HEK293T (cell line): ENCODE measurements at regions not wholly inside any gene's neighbourhood (a gene's known extent, or its start where the extent isn't known, plus 50 kb on each side); places are given as distances from the start of the nearest gene placed in this dataset.

Experiments
- CTCF ChIA-PET: fragments of 350-600 bp; formaldehyde crosslinking; extraction: SDS; loops from one replicate; lab custom pipeline; 2021; ENCODE audit warnings: antibody characterized with exemption, inconsistent platforms; lab: Yijun Ruan, JAX
- POLR2A ChIA-PET: fragments of 350-600 bp; formaldehyde crosslinking; extraction: SDS; loops from one replicate; lab custom pipeline; 2020; ENCODE audit warnings: antibody characterized with exemption, inconsistent platforms; lab: Yijun Ruan, JAX
- DNase-seq: peaks from one replicate; pipeline ENCODE4 v3.0.0; 2012; ENCODE audit warnings: mixed read lengths; ENCODE audit errors: extremely low spot score
- ARNT ChIP-seq: fragments of 450-650 bp; IDR thresholded peaks from 2 replicates; pipeline ENCODE4 v1.6.1; 2017; ENCODE audit warnings: mild to moderate bottlenecking
- BHLHE40 ChIP-seq: fragments of 450-650 bp; IDR thresholded peaks from 2 replicates; pipeline ENCODE4 v1.6.1; 2016; ENCODE audit warnings: mild to moderate bottlenecking, moderate library complexity, borderline replicate concordance
- CTBP1 ChIP-seq: fragments of 450-650 bp; IDR thresholded peaks from 2 replicates; pipeline ENCODE4 v1.6.1; 2016; ENCODE audit warnings: borderline replicate concordance
- ELF4 ChIP-seq: fragments of 450-650 bp; IDR thresholded peaks from 2 replicates; pipeline ENCODE4 v1.6.1; 2017; ENCODE audit warnings: antibody characterized with exemption
- FOXA1 ChIP-seq: fragments of 450-650 bp; IDR thresholded peaks from 2 replicates; pipeline ENCODE4 v1.6.1; 2016; ENCODE audit warnings: mild to moderate bottlenecking
- FOXK2 ChIP-seq: fragments of 450-650 bp; IDR thresholded peaks from 2 replicates; pipeline ENCODE4 v1.6.1; 2016; ENCODE audit warnings: mild to moderate bottlenecking
- FOXM1 ChIP-seq: fragments of 450-650 bp; IDR thresholded peaks from 2 replicates; pipeline ENCODE4 v1.6.1; 2017; ENCODE audit warnings: mild to moderate bottlenecking, borderline replicate concordance
- HDGF ChIP-seq: fragments of 450-650 bp; IDR thresholded peaks from 2 replicates; pipeline ENCODE4 v1.6.1; 2017; ENCODE audit warnings: antibody characterized with exemption, borderline replicate concordance
- L3MBTL2 ChIP-seq: fragments of 450-650 bp; conservative IDR thresholded peaks from 2 replicates; pipeline ENCODE4 v1.6.1; 2016; ENCODE audit warnings: mild to moderate bottlenecking
- LEF1 ChIP-seq: fragments of 450-650 bp; IDR thresholded peaks from 2 replicates; pipeline ENCODE4 v1.6.1; 2017; ENCODE audit warnings: mild to moderate bottlenecking, borderline replicate concordance
- NFRKB ChIP-seq: fragments of 450-650 bp; IDR thresholded peaks from 2 replicates; pipeline ENCODE4 v1.6.1; 2016; ENCODE audit warnings: mild to moderate bottlenecking, moderate library complexity
- SP1 ChIP-seq: fragments of 450-650 bp; IDR thresholded peaks from 2 replicates; pipeline ENCODE4 v1.6.1; 2017
- SUZ12 ChIP-seq: fragments of 450-650 bp; IDR thresholded peaks from 2 replicates; pipeline ENCODE4 v1.6.1; 2016; ENCODE audit warnings: mild to moderate bottlenecking
- TARDBP ChIP-seq: fragments of 450-650 bp; IDR thresholded peaks from 2 replicates; pipeline ENCODE4 v1.6.1; 2016
- ZNF384 ChIP-seq: fragments of 450-650 bp; IDR thresholded peaks from 2 replicates; pipeline ENCODE4 v1.6.1; 2016
- TF ChIP-seq, protein P1 (sequence below): fragments of 450-650 bp; IDR thresholded peaks from 2 replicates; pipeline ENCODE4 v1.6.1; 2016

GRCh38 chr2:41990688-41991087 is 57.1 kb upstream of the PKDCC start:
- TF ChIP-seq ZNF384: no peak
- TF ChIP-seq, protein P1, sequence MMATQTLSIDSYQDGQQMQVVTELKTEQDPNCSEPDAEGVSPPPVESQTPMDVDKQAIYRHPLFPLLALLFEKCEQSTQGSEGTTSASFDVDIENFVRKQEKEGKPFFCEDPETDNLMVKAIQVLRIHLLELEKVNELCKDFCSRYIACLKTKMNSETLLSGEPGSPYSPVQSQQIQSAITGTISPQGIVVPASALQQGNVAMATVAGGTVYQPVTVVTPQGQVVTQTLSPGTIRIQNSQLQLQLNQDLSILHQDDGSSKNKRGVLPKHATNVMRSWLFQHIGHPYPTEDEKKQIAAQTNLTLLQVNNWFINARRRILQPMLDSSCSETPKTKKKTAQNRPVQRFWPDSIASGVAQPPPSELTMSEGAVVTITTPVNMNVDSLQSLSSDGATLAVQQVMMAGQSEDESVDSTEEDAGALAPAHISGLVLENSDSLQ: peak; percentile 35; the same call in 1 of the 2 replicates
- no peak for DNase-seq
- CTCF ChIA-PET: no interaction called here

DNA sequence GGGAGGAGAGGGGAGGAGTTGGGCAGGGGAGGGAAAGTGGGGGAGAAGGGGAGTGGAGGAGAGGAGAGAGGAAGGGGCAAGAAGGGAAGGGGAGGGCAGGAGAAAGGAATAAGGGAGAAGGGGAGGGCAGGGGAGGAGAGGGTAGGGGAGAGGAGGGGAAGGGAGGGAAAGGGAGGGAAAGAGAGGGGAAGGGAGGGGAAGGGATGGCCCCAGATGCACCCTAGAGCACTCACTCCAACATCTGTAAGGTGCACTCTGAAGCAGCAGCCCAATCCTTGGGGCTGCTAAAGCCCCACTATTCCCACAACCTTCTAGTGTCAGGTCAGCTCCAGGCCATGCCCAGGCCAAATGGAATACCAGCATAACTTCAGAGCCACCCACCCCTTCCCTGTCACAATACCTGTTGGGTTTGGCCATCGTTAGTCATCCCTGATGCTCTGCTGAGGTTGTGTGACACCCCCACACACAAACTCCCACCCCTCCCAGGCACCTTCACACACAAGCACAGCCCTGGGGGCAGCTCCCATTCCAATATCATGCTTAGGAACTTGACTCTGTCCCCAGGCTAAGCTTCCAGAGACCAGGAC is 55.7 kb upstream of the PKDCC start:
- ChIA-PET POLR2A (interaction anchor here (1.1 kb wide), 1 partner anchor 55 kb away, joined by 4 read pairs; no protein-coding TSS in a partner anchor), CTCF (no interaction called here)
- DNase-seq: no peak
- TF ChIP-seq LEF1 (no peak), HDGF (no peak), SP1 (no peak), ELF4 (no peak), ARNT (no peak), FOXK2 (no peak), NFRKB (no peak), FOXA1 (no peak), ZNF384 (no peak)
- TF ChIP-seq, protein P1: no peak

More at GRCh38 chr2:41990688-41991087, 57.1 kb upstream of the PKDCC start:
- POLR2A ChIA-PET: no interaction called here

DNA sequence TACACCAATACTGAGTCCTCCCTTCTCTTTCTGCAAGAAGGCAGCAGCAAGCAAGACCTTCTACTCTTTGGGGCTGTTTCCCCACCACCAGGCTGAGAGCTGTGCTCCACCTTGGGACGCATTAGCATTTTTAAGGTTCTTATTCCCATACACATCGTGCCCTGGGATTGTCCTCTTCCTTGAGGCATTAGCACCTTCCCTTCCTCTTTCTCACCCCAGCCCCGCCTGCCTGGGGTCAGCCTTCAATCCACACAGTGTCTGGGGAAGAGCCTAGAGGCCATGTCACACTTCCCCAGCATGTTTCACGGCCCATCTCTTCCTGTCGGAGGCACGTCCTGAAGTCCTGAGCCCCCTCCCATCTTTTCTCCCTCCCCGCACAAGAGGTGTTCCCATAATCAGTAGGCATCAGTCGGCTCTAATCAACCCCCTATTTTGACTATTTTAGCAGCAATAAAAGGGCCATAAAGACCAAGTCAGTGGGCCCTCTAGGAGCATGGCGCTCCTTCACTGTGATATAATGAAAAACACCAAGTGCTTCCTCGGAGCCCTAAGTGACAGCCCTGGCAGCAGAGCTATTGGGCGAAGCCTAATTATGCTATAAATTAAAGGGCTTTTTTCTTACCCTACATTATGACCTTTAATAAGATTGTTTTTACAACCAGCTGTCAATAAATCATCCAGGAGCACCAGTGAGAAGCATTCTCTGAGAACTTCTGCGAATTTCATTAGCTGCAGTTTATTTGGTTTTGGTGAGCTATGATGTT is 55.0 kb upstream of the PKDCC start:
- no peak for DNase-seq
- TF ChIP-seq SUZ12: no peak
- TF ChIP-seq ZNF384: no peak
- TF ChIP-seq, protein P1: peak; percentile 95
- TF ChIP-seq LEF1: no peak
- peak; percentile 50; the same call in 1 of the 2 replicates for TF ChIP-seq L3MBTL2
- no peak for TF ChIP-seq BHLHE40
- no peak for TF ChIP-seq ARNT
- no peak for TF ChIP-seq FOXM1
- CTCF ChIA-PET: no interaction called here
- POLR2A ChIA-PET: interaction anchor here (1.1 kb wide), 1 partner anchor 54 kb away, joined by 4 read pairs; no protein-coding TSS in a partner anchor

DNA sequence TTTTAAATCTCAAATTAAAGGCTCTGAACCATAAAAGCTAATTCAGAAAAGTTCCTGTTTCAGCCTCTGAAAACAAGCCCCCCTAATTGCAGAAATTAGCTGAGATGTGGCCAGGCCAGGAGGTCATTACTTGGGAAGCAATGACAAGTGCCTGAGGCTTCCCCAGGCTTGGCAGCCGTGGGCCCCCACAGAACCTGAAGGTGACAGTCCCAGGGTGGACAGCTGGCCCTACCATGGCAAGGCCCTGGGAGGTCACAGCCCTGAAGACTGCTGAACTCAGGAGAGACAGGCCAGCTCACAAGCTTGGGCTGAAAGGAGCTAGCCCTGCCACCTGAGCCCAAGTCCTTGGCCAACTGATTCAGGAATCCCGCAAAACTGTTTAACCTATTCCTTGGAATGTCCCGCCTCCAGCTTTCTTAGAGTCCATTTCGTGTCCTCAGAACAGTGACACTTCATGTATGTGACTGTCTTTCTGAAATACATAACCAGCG is 54.3 kb upstream of the PKDCC start:
- TF ChIP-seq ARNT: no peak
- TF ChIP-seq BHLHE40: no peak
- TF ChIP-seq SP1: no peak
- TF ChIP-seq LEF1: no peak
- no peak for TF ChIP-seq FOXA1
- TF ChIP-seq TARDBP: no peak
- TF ChIP-seq ELF4: no peak
- TF ChIP-seq FOXK2: no peak
- ChIA-PET POLR2A (interaction anchor here (1.1 kb wide), 1 partner anchor 15 kb away, joined by 3 read pairs; no protein-coding TSS in a partner anchor), CTCF (no interaction called here)
- no peak for DNase-seq

- POLR2A ChIA-PET: interaction anchor here (1.1 kb wide), 1 partner anchor 14 kb away, joined by 3 read pairs; no protein-coding TSS in a partner anchor
- TF ChIP-seq LEF1 (no peak), FOXK2 (no peak), FOXM1 (no peak)
- CTCF ChIA-PET: no interaction called here
- DNase-seq: no peak
These were observed 53.6 kb upstream of the PKDCC start for GRCh38 chr2:41994233-41994637.

DNA sequence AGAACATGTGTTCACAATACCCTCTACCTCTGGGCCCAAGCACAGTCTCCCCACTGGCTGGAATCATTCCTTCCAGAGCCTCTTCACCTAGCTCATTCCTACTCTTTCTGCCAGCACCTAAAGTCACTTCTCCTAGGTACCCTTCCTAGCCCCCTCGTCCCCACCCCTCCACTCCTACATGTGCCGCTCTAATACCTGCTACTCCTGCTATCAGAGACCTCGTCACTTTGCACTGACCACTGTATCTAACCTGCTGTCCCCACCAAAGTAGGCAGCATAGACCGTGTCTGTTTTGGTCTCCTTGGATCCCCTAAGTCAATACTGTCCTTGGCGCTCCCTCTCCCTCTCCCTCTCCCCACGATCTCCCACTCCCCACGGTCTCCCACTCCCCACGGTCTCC is 53.2 kb upstream of the PKDCC start:
- CTCF ChIA-PET: no interaction called here
- no peak for DNase-seq
- POLR2A ChIA-PET: interaction anchor here (1.1 kb wide), 1 partner anchor 14 kb away, joined by 3 read pairs; no protein-coding TSS in a partner anchor
- TF ChIP-seq ARNT: no peak
- TF ChIP-seq, protein P1: no peak
- no peak for TF ChIP-seq FOXM1
- TF ChIP-seq LEF1: no peak
- no peak for TF ChIP-seq NFRKB
- no peak for TF ChIP-seq ZNF384
- no peak for TF ChIP-seq BHLHE40
- TF ChIP-seq ELF4: no peak
- TF ChIP-seq FOXA1: no peak
- TF ChIP-seq FOXK2: no peak
- no peak for TF ChIP-seq CTBP1
- no peak for TF ChIP-seq HDGF
